HepG2 (cell line): ENCODE measurements at regions not wholly inside any gene's neighbourhood (a gene's known extent, or its start where the extent isn't known, plus 50 kb on each side); places are given as distances from the start of the nearest gene placed in this dataset.

ENCODE experiments used
- ATAC-seq: fragments of 200-7000 bp; cut with Tn5 transposase; 3 replicates; pipeline ENCODE4 v1.9.1; 2020; ENCODE audit warnings: mild to moderate bottlenecking, moderate library complexity
- BruUV-seq: library from RNA; stranded (reverse); fragments of 400-500 nt; replicated peaks from 2 replicates; lab custom pipeline; 2021; lab: Mats Ljungman, UMichigan
- CTCF ChIA-PET: fragments of 300-600 bp; formaldehyde crosslinking; extraction: SDS; loops from one replicate; lab custom pipeline; 2021; ENCODE audit warnings: low total read pairs, inconsistent platforms, low intra/inter-chr PET ratio; lab: Yijun Ruan, JAX
- POLR2A ChIA-PET: fragments of 350-600 bp; sonication (Branson Sonifier 250); formaldehyde crosslinking; loops from one replicate; lab custom pipeline; 2020; ENCODE audit warnings: antibody characterized with exemption, inconsistent platforms; lab: Yijun Ruan, JAX
- DNase-seq: peaks from one replicate; pipeline ENCODE4 v3.0.0-alpha.2; 2015; ENCODE audit warnings: low spot score
- FAIRE-seq: peaks from 3 replicates; lab custom pipeline; 2011; peaks lifted over from hg19 to GRCh38; lab: Jason Lieb, UNC
- H2AFZ ChIP-seq: one replicate; pipeline ENCODE4 v1.6.1; 2011; ENCODE audit warnings: low read length, inconsistent platforms
- H3K27ac ChIP-seq: fragments of 300-600 bp; 3 replicates; pipeline ENCODE4 v1.8.0; 2011; ENCODE audit warnings: mixed run types, mild to moderate bottlenecking, mixed read lengths, low read length, inconsistent platforms; ENCODE audit not compliant: insufficient read depth; ENCODE audit errors: extremely low read length
- H3K27me3 ChIP-seq, 2 experiments: fragments of 200-600 bp in 1 of 2; 2 replicates in 1 of 2; 3 replicates in 1 of 2; pipeline versions ENCODE4 v1.6.0 to v1.8.0; 2011; ENCODE audit warnings: low read length in 2 of 2, mild to moderate bottlenecking in 2 of 2, moderate library complexity in 2 of 2, inconsistent platforms in 1 of 2; ENCODE audit not compliant: insufficient read depth in 2 of 2, control insufficient read depth in 1 of 2
- H3K36me3 ChIP-seq, 2 experiments: fragments of 200-600 bp in 1 of 2; replicated peaks in 1 of 2; 2 replicates in 1 of 2; 3 replicates in 1 of 2; pipeline versions ENCODE4 v1.5.1 to v1.8.0; 2011; ENCODE audit warnings: low read length in 2 of 2, inconsistent platforms in 1 of 2; ENCODE audit not compliant: insufficient read depth in 2 of 2, control insufficient read depth in 1 of 2
- H3K4me1 ChIP-seq: 2 replicates; pipeline ENCODE4 v1.5.1; 2012; ENCODE audit warnings: low read length, inconsistent platforms; ENCODE audit not compliant: insufficient read depth
- H3K4me2 ChIP-seq: 2 replicates; pipeline ENCODE4 v1.6.0; 2011; ENCODE audit warnings: low read depth, low read length, inconsistent platforms
- H3K4me3 ChIP-seq, 3 experiments: fragments of 200-600 bp in 1 of 3; sonication (generic), shearing (Covaris generic) in 1 of 3; replicated peaks in 1 of 3; 2 replicates each; pipeline ENCODE4 v1.5.1; 2011 to 2016; ENCODE audit warnings: low read length in 3 of 3, inconsistent platforms in 2 of 3, low read depth in 2 of 3, mild to moderate bottlenecking in 2 of 3, control low read depth in 1 of 3, mixed read lengths in 1 of 3; ENCODE audit not compliant: insufficient read depth in 1 of 3
- H3K79me2 ChIP-seq: one replicate; pipeline ENCODE4 v1.6.1; 2011; ENCODE audit warnings: low read length, inconsistent platforms; ENCODE audit not compliant: insufficient read depth
- H3K9ac ChIP-seq: 2 replicates; pipeline ENCODE4 v1.6.0; 2011; ENCODE audit warnings: mild to moderate bottlenecking, low read depth, low read length, inconsistent platforms; ENCODE audit not compliant: insufficient read depth
- H3K9me3 ChIP-seq: 2 replicates; pipeline ENCODE4 v1.5.1; 2012; ENCODE audit warnings: mild to moderate bottlenecking, low read length
- H4K20me1 ChIP-seq: 2 replicates; pipeline ENCODE4 v1.6.0; 2011; ENCODE audit warnings: inconsistent platforms, mild to moderate bottlenecking, low read length, moderate library complexity; ENCODE audit not compliant: insufficient read depth
- ARNTL ChIP-seq: sonication (generic); formaldehyde crosslinking; IDR thresholded peaks from 2 replicates; pipeline ENCODE4 v1.4.0; 2020; ENCODE audit warnings: mild to moderate bottlenecking, missing genetic modification reagents
- ASH2L ChIP-seq: fragments of 300-600, 200-600 bp; sonication (generic); IDR thresholded peaks from 2 replicates; pipeline ENCODE4 v1.7.0; 2017; ENCODE audit warnings: low read depth, mild to moderate bottlenecking, moderate library complexity, mixed read lengths, low read length; ENCODE audit not compliant: insufficient read length
- HMGXB4 ChIP-seq, 2 experiments: sonication (generic) in 1 of 2; formaldehyde crosslinking in 1 of 2; IDR thresholded peaks; 2 replicates each; pipeline versions ENCODE4 v1.4.0 to v1.6.1; 2018 to 2020; ENCODE audit warnings: missing genetic modification reagents in 2 of 2, borderline replicate concordance in 1 of 2, low read depth in 1 of 2, mild to moderate bottlenecking in 1 of 2, missing biosample characterization in 1 of 2
- IRF1 ChIP-seq: sonication (generic); formaldehyde crosslinking; IDR thresholded peaks from 2 replicates; pipeline ENCODE4 v1.4.0; 2020; ENCODE audit warnings: low read depth, mild to moderate bottlenecking, missing genetic modification reagents
- MXD1 ChIP-seq: sonication (generic); formaldehyde crosslinking; IDR thresholded peaks from 2 replicates; pipeline ENCODE4 v1.4.0; 2020; ENCODE audit warnings: mild to moderate bottlenecking, missing genetic modification reagents
- ZNF224 ChIP-seq: sonication (generic); formaldehyde crosslinking; IDR thresholded peaks from 2 replicates; pipeline ENCODE4 v1.5.0; 2020; ENCODE audit warnings: mild to moderate bottlenecking, missing genetic modification reagents
- ZNF251 ChIP-seq: sonication (generic); formaldehyde crosslinking; IDR thresholded peaks from 2 replicates; pipeline ENCODE4 v1.9.0; 2021; ENCODE audit warnings: mild to moderate bottlenecking, missing genetic modification reagents
- ZNF629 ChIP-seq: sonication (generic); formaldehyde crosslinking; conservative IDR thresholded peaks from 2 replicates; pipeline ENCODE4 v1.5.0; 2020; ENCODE audit warnings: missing genetic modification reagents
- WGBS: methylation state at CpG from one replicate; pipeline ENCODE4 v1.1.6; 2017; ENCODE audit warnings: low lambda C conversion rate; 5-methylcytosine and 5-hydroxymethylcytosine counted together
- in situ Hi-C: cut with HindIII; loops from 2 replicates; pipeline ENCODE4 v1.10.0; 2017; ENCODE audit warnings: low pct_unique_long_range_greater_than_20kb; ENCODE audit not compliant: extremely low pct_ligation_motif_present
- intact Hi-C: fragments of 100-400 bp; cut with micrococcal nuclease; formaldehyde crosslinking; loops from one replicate; pipeline ENCODE4 v1.10.0; 2022; ENCODE audit not compliant: unreplicated experiment
- TF ChIP-seq, protein P1 (sequence below): sonication (generic); formaldehyde crosslinking; IDR thresholded peaks from 2 replicates; pipeline ENCODE4 v1.4.0; 2020; ENCODE audit warnings: mild to moderate bottlenecking, missing genetic modification reagents

GRCh38 chr4:152065545-152065944 is 304.7 kb upstream of the GATB start:
- H3K4me3 ChIP-seq: no peak overlapping the region
- no peaks in the 10 kb centered on the region for H4K20me1 ChIP-seq
- H3K36me3 ChIP-seq: no peaks in the 10 kb centered on the region
- H3K27me3 ChIP-seq: no peaks in the 10 kb centered on the region
- DNase-seq (no peak), ATAC-seq (no peak)
- intact Hi-C loops: no loop called here
- H3K9me3 ChIP-seq: no peaks in the 10 kb centered on the region
- WGBS: 4% methylated on average over 2 of the region's 2 CpGs
- H2AFZ ChIP-seq: no peak overlapping the region
- no peak overlapping the region for H3K27ac ChIP-seq
- no peaks in the 10 kb centered on the region for H3K79me2 ChIP-seq
- CTCF ChIA-PET: no interaction called here
- BruUV-seq: no TSS peak
- H3K4me2 ChIP-seq: no peak overlapping the region
- POLR2A ChIA-PET: no interaction called here
- in situ Hi-C loops: no loop called here
- TF ChIP-seq ASH2L (no peak), HMGXB4 (CRISPR knock-in tag; IDR thresholded peaks at IDR 0.05; ENCODE audit: borderline replicate concordance in 1 of 2, low read depth in 1 of 2) (no peak), ZNF224 (CRISPR knock-in tag) (no peak), ZNF629 (CRISPR knock-in tag) (no peak), ZNF251 (no peak), IRF1 (no peak), MXD1 (CRISPR knock-in tag) (no peak), ARNTL (CRISPR knock-in tag) (no peak)
- TF ChIP-seq, protein P1, sequence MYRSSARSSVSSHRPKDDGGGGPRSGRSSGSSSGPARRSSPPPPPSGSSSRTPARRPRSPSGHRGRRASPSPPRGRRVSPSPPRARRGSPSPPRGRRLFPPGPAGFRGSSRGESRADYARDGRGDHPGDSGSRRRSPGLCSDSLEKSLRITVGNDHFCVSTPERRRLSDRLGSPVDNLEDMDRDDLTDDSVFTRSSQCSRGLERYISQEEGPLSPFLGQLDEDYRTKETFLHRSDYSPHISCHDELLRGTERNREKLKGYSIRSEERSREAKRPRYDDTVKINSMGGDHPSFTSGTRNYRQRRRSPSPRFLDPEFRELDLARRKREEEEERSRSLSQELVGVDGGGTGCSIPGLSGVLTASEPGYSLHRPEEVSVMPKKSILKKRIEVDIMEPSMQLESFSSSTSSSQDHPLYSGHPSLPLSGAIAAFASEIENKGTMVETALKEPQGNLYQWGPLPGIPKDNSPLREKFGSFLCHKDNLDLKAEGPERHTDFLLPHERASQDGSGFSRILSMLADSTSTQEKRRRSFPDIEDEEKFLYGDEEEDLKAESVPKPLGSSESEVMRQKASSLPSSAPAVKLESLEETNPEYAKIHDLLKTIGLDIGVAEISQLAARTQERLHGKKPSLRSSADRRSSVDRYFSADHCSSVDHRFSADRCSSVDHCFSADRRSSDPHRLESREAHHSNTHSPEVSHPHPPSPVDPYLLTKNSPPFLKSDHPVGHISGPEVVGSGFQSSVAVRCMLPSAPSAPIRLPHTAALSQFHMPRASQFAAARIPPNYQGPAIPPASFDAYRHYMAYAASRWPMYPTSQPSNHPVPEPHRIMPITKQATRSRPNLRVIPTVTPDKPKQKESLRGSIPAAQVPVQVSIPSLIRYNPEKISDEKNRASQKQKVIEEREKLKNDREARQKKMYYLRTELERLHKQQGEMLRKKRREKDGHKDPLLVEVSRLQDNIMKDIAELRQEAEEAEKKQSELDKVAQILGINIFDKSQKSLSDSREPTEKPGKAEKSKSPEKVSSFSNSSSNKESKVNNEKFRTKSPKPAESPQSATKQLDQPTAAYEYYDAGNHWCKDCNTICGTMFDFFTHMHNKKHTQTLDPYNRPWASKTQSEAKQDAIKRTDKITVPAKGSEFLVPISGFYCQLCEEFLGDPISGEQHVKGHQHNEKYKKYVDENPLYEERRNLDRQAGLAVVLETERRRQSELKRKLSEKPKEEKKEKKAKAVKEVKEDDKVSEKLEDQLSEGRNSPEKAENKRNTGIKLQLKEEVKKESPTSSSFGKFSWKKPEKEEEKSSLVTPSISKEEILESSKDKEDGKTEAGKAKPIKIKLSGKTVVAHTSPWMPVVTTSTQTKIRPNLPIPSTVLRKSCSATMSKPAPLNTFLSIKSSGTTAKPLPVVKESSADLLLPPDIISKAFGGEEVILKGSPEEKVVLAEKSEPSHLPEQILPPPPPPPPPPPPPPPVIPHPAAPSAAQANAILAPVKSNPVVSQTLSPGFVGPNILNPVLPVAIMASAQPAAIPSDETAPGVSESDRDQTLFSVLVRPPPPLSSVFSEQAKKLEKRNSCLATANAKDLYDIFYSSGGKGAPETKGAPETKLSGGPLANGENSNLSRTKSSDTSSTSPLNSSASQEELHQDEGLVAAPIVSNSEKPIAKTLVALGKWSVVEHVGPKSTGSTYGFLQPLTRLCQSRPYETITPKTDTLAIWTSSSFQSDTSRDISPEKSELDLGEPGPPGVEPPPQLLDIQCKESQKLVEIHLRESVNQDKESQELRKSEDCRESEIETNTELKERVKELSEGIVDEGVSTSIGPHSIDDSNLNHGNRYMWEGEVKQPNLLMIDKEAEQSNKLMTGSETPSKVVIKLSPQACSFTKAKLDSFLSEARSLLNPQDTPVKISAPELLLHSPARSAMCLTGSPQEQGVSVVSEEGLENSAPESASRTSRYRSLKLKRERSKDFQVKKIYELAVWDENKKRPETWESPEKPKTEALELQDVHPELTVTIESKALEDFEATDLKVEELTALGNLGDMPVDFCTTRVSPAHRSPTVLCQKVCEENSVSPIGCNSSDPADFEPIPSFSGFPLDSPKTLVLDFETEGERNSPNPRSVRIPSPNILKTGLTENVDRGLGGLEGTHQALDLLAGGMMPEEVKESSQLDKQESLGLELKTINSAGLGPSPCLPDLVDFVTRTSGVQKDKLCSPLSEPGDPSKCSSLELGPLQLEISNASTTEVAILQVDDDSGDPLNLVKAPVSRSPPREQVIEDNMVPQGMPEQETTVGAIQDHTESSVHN (CRISPR knock-in tag): no peak
- TF ChIP-seq, all 625 proteins: peak for 0
- FAIRE-seq: no peak
- 0 out of 2 replicates have a peak, but pooled peaks cover 2% of the 10 kb centered on the region for H3K4me1 ChIP-seq
- no peak overlapping the region for H3K9ac ChIP-seq
